Mesenchymal stem cell (in vitro differentiated cells and primary cell): ENCODE measurements at regions not wholly inside any gene's neighbourhood (a gene's known extent, or its start where the extent isn't known, plus 50 kb on each side); places are given as distances from the start of the nearest gene placed in this dataset.

Source experiments
- DNase-seq: peaks from one replicate; pipeline ENCODE4 v3.0.0-alpha.2; 2013
- H2AFZ ChIP-seq: one replicate; pipeline ENCODE4 v1.6.1; 2013; ENCODE audit warnings: low read depth, mild to moderate bottlenecking, control low read depth, inconsistent platforms, low read length, moderate library complexity
- H2AK5ac ChIP-seq: 2 replicates; pipeline ENCODE4 v1.6.1; 2013; ENCODE audit warnings: low read length, moderate library complexity, mild to moderate bottlenecking, inconsistent platforms; ENCODE audit not compliant: severe bottlenecking
- H2BK120ac ChIP-seq: one replicate; pipeline ENCODE4 v1.6.1; 2013; ENCODE audit warnings: low read depth, mild to moderate bottlenecking, inconsistent platforms, low read length, moderate library complexity
- H2BK12ac ChIP-seq, 2 experiments: one replicate each; pipeline ENCODE4 v1.6.1; 2013; ENCODE audit warnings: inconsistent platforms in 2 of 2, low read length in 2 of 2, mild to moderate bottlenecking in 2 of 2, moderate library complexity in 2 of 2, control low read depth in 1 of 2
- H2BK15ac ChIP-seq: one replicate; pipeline ENCODE4 v1.6.1; 2013; ENCODE audit warnings: mild to moderate bottlenecking, low read depth, inconsistent platforms; ENCODE audit not compliant: poor library complexity, severe bottlenecking
- H2BK5ac ChIP-seq: 2 replicates; pipeline ENCODE4 v1.6.1; 2013; ENCODE audit warnings: low read depth, mild to moderate bottlenecking, low read length, control low read depth, inconsistent platforms; ENCODE audit not compliant: poor library complexity, severe bottlenecking
- H3K14ac ChIP-seq, 2 experiments: one replicate each; pipeline ENCODE4 v1.6.1; 2013; ENCODE audit warnings: inconsistent platforms in 2 of 2, low read length in 2 of 2, control low read depth in 1 of 2, mild to moderate bottlenecking in 1 of 2, moderate library complexity in 1 of 2
- H3K18ac ChIP-seq, 2 experiments: one replicate each; pipeline ENCODE4 v1.6.1; 2013; ENCODE audit warnings: inconsistent platforms in 2 of 2, low read length in 2 of 2, control low read depth in 1 of 2, low read depth in 1 of 2, mild to moderate bottlenecking in 1 of 2
- H3K23ac ChIP-seq, 2 experiments: one replicate each; pipeline ENCODE4 v1.6.1; 2013; ENCODE audit warnings: inconsistent platforms in 2 of 2, low read length in 2 of 2, mild to moderate bottlenecking in 2 of 2, moderate library complexity in 2 of 2, control low read depth in 1 of 2
- H3K27ac ChIP-seq: 2 replicates; pipeline ENCODE4 v1.5.1; 2013; ENCODE audit warnings: mild to moderate bottlenecking, moderate library complexity, low read length, control low read depth, inconsistent platforms; ENCODE audit not compliant: poor library complexity, severe bottlenecking
- H3K27me3 ChIP-seq, 2 experiments: 2 replicates each; pipeline versions ENCODE4 v1.6.1 to v1.7.0; 2013; ENCODE audit warnings: low read length in 2 of 2, mild to moderate bottlenecking in 2 of 2, moderate library complexity in 2 of 2, control low read depth in 1 of 2, inconsistent platforms in 1 of 2; ENCODE audit not compliant: control insufficient read depth in 1 of 2, insufficient read depth in 1 of 2
- H3K36me3 ChIP-seq, 2 experiments: 2 replicates each; pipeline versions ENCODE4 v1.6.1 to v1.7.0; 2013; ENCODE audit warnings: low read length in 2 of 2, control low read depth in 1 of 2, inconsistent platforms in 1 of 2, low read depth in 1 of 2, mild to moderate bottlenecking in 1 of 2; ENCODE audit not compliant: insufficient read depth in 2 of 2, control insufficient read depth in 1 of 2
- H3K4ac ChIP-seq, 2 experiments: one replicate each; pipeline ENCODE4 v1.6.1; 2013; ENCODE audit warnings: inconsistent platforms in 2 of 2, low read length in 2 of 2, mild to moderate bottlenecking in 2 of 2, moderate library complexity in 2 of 2, control low read depth in 1 of 2, low read depth in 1 of 2
- H3K4me1 ChIP-seq: 2 replicates; pipeline ENCODE4 v1.6.1; 2013; ENCODE audit warnings: low read depth, low read length, control low read depth; ENCODE audit not compliant: control insufficient read depth, insufficient read depth
- H3K4me2 ChIP-seq: 2 replicates; pipeline ENCODE4 v1.6.1; 2013; ENCODE audit warnings: low read length, mild to moderate bottlenecking, inconsistent platforms; ENCODE audit not compliant: poor library complexity, severe bottlenecking
- H3K4me3 ChIP-seq, 2 experiments: 2 replicates each; pipeline versions ENCODE4 v1.5.1 to v1.7.0; 2013; ENCODE audit warnings: low read length in 2 of 2, mild to moderate bottlenecking in 2 of 2, control low read depth in 1 of 2, low read depth in 1 of 2; ENCODE audit not compliant: insufficient read depth in 1 of 2
- H3K79me1 ChIP-seq: replicated peaks from 2 replicates; pipeline ENCODE4 v1.6.1; 2013; ENCODE audit warnings: mild to moderate bottlenecking, control low read depth, low read length, inconsistent platforms; ENCODE audit not compliant: poor library complexity, severe bottlenecking
- H3K9ac ChIP-seq: 2 replicates; pipeline ENCODE4 v1.7.0; 2013; ENCODE audit warnings: mild to moderate bottlenecking, low read length, moderate library complexity
- H3K9me3 ChIP-seq: 2 replicates; pipeline ENCODE4 v1.7.0; 2013; ENCODE audit warnings: mild to moderate bottlenecking, low read length; ENCODE audit not compliant: control insufficient read depth
- H4K8ac ChIP-seq: one replicate; pipeline ENCODE4 v1.6.1; 2013; ENCODE audit warnings: inconsistent platforms, mild to moderate bottlenecking, low read length, moderate library complexity
- H4K91ac ChIP-seq: one replicate; pipeline ENCODE4 v1.6.1; 2013; ENCODE audit warnings: mild to moderate bottlenecking, low read length, inconsistent platforms
- WGBS: methylation state at CpG from one replicate; pipeline ENCODE4 v1.1.7; 2013; ENCODE audit warnings: mixed read lengths; 5-methylcytosine and 5-hydroxymethylcytosine counted together

- Histone ChIP-seq H3K36me3 (no peaks in the 10 kb centered on the region), H4K91ac (no peak overlapping the region), H3K23ac (no peak overlapping the region), H3K27me3 (peaks cover 0 to 9% of the 10 kb centered on the region in 2 experiments), H3K9ac (no peak overlapping the region), H3K4ac (no peak overlapping the region), H3K79me1 (no peaks in the 10 kb centered on the region), H4K8ac (no peak overlapping the region), H2AFZ (no peak overlapping the region), H2BK5ac (no peak overlapping the region), H3K4me1 (peaks cover 1% of the 10 kb centered on the region), H2BK15ac (peak overlapping the region; percentile 15), H2BK12ac (no peak overlapping the region), H2BK120ac (no peak overlapping the region), H3K18ac (no peak overlapping the region), H3K4me2 (no peak overlapping the region), H3K27ac (no peak overlapping the region), H3K14ac (no peak overlapping the region), H3K4me3 (no peak overlapping the region), H2AK5ac (no peak overlapping the region), H3K9me3 (no peaks in the 10 kb centered on the region)
- no peak for DNase-seq
- whole genome bisulfite sequencing: 98% methylated on average over 7 of the region's 7 CpGs
Measured at GRCh38 chr6:43903739-43904290, 133.8 kb downstream of the VEGFA start.

- Histone ChIP-seq H3K27me3 (no peaks in the 10 kb centered on the region), H2BK120ac (no peak overlapping the region), H3K18ac (no peak overlapping the region), H2AFZ (no peak overlapping the region), H3K4me1 (peaks cover 5% of the 10 kb centered on the region), H3K9me3 (peaks cover 4% of the 10 kb centered on the region), H4K8ac (no peak overlapping the region), H4K91ac (no peak overlapping the region), H3K14ac (no peak overlapping the region), H3K9ac (no peak overlapping the region), H3K4me3 (no peak overlapping the region), H3K27ac (no peak overlapping the region), H3K4ac (no peak overlapping the region), H2BK12ac (no peak overlapping the region), H3K79me1 (no peaks in the 10 kb centered on the region), H2BK5ac (no peak overlapping the region), H2AK5ac (no peak overlapping the region), H3K4me2 (no peak overlapping the region), H3K23ac (no peak overlapping the region), H2BK15ac (no peak overlapping the region), H3K36me3 (no peaks in the 10 kb centered on the region)
- DNase-seq: no peak
- 99% methylated on average over 3 of the region's 4 CpGs for WGBS
Measured at GRCh38 chr6:43901733-43902230, 131.8 kb downstream of the VEGFA start.

GRCh38 chr6:43900916-43901732 lies 131.1 kb downstream of the VEGFA start:
- H2BK120ac ChIP-seq: peak overlapping the region; percentile 1
- no peaks in the 10 kb centered on the region for H3K36me3 ChIP-seq
- no peak overlapping the region for H3K27ac ChIP-seq
- WGBS: 92% methylated on average over 11 of the region's 13 CpGs
- no peak overlapping the region for H2BK5ac ChIP-seq
- H3K14ac ChIP-seq: peak overlapping the region in 1 of 2 experiments; percentile 66
- no peak overlapping the region for H3K4me3 ChIP-seq
- H3K79me1 ChIP-seq: no peaks in the 10 kb centered on the region
- no peaks in the 10 kb centered on the region for H3K27me3 ChIP-seq
- peak overlapping the region; percentile 29 for H4K8ac ChIP-seq
- peak overlapping the region in 1 of 2 experiments; percentile 88 for H3K18ac ChIP-seq
- no peak overlapping the region for H3K9ac ChIP-seq
- peak overlapping the region; percentile 59 to 85 for H2BK12ac ChIP-seq
- H4K91ac ChIP-seq: peak overlapping the region; percentile 70
- DNase-seq: no peak
- no peak overlapping the region for H2AFZ ChIP-seq
- no peak overlapping the region for H2AK5ac ChIP-seq
- peak overlapping the region; percentile 49 to 53 for H3K4ac ChIP-seq
- peaks cover 5% of the 10 kb centered on the region for H3K4me1 ChIP-seq
- H3K9me3 ChIP-seq: peaks cover 4% of the 10 kb centered on the region
- H2BK15ac ChIP-seq: no peak overlapping the region
- H3K23ac ChIP-seq: no peak overlapping the region
- no peak overlapping the region for H3K4me2 ChIP-seq

- Histone ChIP-seq H2BK12ac (peak overlapping the region; percentile 59 to 85), H3K27me3 (no peaks in the 10 kb centered on the region), H2BK120ac (peak overlapping the region; percentile 1), H2BK5ac (no peak overlapping the region), H3K36me3 (no peaks in the 10 kb centered on the region), H2BK15ac (no peak overlapping the region), H4K8ac (peak overlapping the region; percentile 29), H3K9ac (no peak overlapping the region), H4K91ac (peak overlapping the region; percentile 70), H3K79me1 (no peaks in the 10 kb centered on the region), H3K14ac (peak overlapping the region in 1 of 2 experiments; percentile 66), H2AK5ac (no peak overlapping the region), H3K23ac (no peak overlapping the region), H3K18ac (peak overlapping the region in 1 of 2 experiments; percentile 88), H2AFZ (no peak overlapping the region), H3K4me1 (peaks cover 5% of the 10 kb centered on the region), H3K9me3 (peaks cover 4% of the 10 kb centered on the region), H3K4me3 (no peak overlapping the region), H3K4me2 (no peak overlapping the region), H3K4ac (peak overlapping the region in 1 of 2 experiments; percentile 53), H3K27ac (no peak overlapping the region)
- WGBS: 62% methylated on average over 3 of the region's 3 CpGs
- DNase-seq: no peak
Measured at GRCh38 chr6:43900560-43900915, 130.5 kb downstream of the VEGFA start.
